ENCODE measurements at regions not wholly inside any gene's neighbourhood (a gene's known extent, or its start where the extent isn't known, plus 50 kb on each side); places are given as distances from the start of the nearest gene placed in this dataset.

GRCh38 chr2:120602251-120602650, 133.4 kb upstream of the GLI2 start:
- TF ChIP-seq NCOA4 (IDR thresholded peaks at IDR 0.05; ENCODE audit: partially characterized antibody) (no peak), MYBL2 (IDR thresholded peaks at IDR 0.05; ENCODE audit: low read depth) (no peak), MYBL2 (CRISPR knock-in tag; IDR thresholded peaks at IDR 0.05; ENCODE audit: borderline replicate concordance) (no peak), TAF7 (tag; IDR thresholded peaks at IDR 0.05) (no peak), CREB1 (IDR thresholded peaks at IDR 0.05) (no peak), CREB1 (CRISPR knock-in tag; IDR thresholded peaks at IDR 0.05) (no peak), HES1 (IDR thresholded peaks at IDR 0.05; ENCODE audit: low read depth) (no peak), MYC (IDR thresholded peaks at IDR 0.05; ENCODE audit: low read depth, low read length) (no peak), MYC (CRISPR knock-in tag; IDR thresholded peaks at IDR 0.05; ENCODE audit: borderline replicate concordance, low read depth) (no peak), USF2 (CRISPR knock-in tag; IDR thresholded peaks at IDR 0.05) (no peak), MEF2D (tag; conservative IDR thresholded peaks at IDR 0.05; ENCODE audit: low read depth) (no peak), ARID2 (IDR thresholded peaks at IDR 0.05) (no peak), HNRNPK (IDR thresholded peaks at IDR 0.05; ENCODE audit: low read depth, low read length, poor library complexity, severe bottlenecking) (no peak), SRF (CRISPR knock-in tag; IDR thresholded peaks at IDR 0.05) (no peak)
- TF ChIP-seq, protein P1, sequence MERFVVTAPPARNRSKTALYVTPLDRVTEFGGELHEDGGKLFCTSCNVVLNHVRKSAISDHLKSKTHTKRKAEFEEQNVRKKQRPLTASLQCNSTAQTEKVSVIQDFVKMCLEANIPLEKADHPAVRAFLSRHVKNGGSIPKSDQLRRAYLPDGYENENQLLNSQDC (CRISPR knock-in tag; IDR thresholded peaks at IDR 0.05), result no peak
- TF ChIP-seq, protein P2, sequence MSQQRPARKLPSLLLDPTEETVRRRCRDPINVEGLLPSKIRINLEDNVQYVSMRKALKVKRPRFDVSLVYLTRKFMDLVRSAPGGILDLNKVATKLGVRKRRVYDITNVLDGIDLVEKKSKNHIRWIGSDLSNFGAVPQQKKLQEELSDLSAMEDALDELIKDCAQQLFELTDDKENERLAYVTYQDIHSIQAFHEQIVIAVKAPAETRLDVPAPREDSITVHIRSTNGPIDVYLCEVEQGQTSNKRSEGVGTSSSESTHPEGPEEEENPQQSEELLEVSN (IDR thresholded peaks at IDR 0.05; ENCODE audit: borderline replicate concordance in 1 of 2, extremely low read depth in 1 of 2, insufficient read depth in 1 of 2, insufficient read length in 1 of 2, low read depth in 1 of 2, low read length in 1 of 2, poor library complexity in 1 of 2, severe bottlenecking in 1 of 2), result no peak
